A673 (cell line): ENCODE measurements at regions not wholly inside any gene's neighbourhood (a gene's known extent, or its start where the extent isn't known, plus 50 kb on each side); places are given as distances from the start of the nearest gene placed in this dataset.

Experiments
- BruUV-seq: library from RNA; stranded (reverse); fragments of 400-500 nt; replicated peaks from 2 replicates; lab custom pipeline; 2021; lab: Mats Ljungman, UMichigan
- CTCF ChIA-PET: fragments of 300-600 bp; sonication (Branson Sonifier 250); formaldehyde crosslinking; loops from one replicate; lab custom pipeline; 2022; ENCODE audit warnings: antibody characterized with exemption; lab: Charles Lee
- POLR2A ChIA-PET: fragments of 300-600 bp; sonication (Branson Sonifier 250); formaldehyde crosslinking; loops from one replicate; lab custom pipeline; 2022; ENCODE audit warnings: antibody characterized with exemption; ENCODE audit not compliant: low non-redundant PET; lab: Charles Lee
- DNase-seq: peaks from one replicate; pipeline ENCODE4 v3.0.0-alpha.2; 2015; ENCODE audit warnings: low spot score
- H3K27ac ChIP-seq: fragments of 200-600 bp; sonication (generic); 2 replicates; pipeline ENCODE4 v1.5.1; 2016; ENCODE audit warnings: mixed run types, low read depth, mild to moderate bottlenecking, mixed read lengths, antibody characterized with exemption, low read length; ENCODE audit not compliant: poor library complexity, severe bottlenecking
- H3K27me3 ChIP-seq: fragments of 200-600 bp; sonication (generic); replicated peaks from 2 replicates; pipeline ENCODE4 v1.6.1; 2017; ENCODE audit warnings: mixed run types, low read depth, mild to moderate bottlenecking, mixed read lengths, antibody characterized with exemption, low read length; ENCODE audit not compliant: insufficient read depth, poor library complexity
- H3K36me3 ChIP-seq: fragments of 200-600 bp; sonication (generic); 2 replicates; pipeline ENCODE4 v1.6.1; 2016; ENCODE audit warnings: mixed run types, mild to moderate bottlenecking, mixed read lengths, antibody characterized with exemption, low read length; ENCODE audit not compliant: insufficient read depth, poor library complexity, severe bottlenecking
- H3K4me1 ChIP-seq: fragments of 200-600 bp; sonication (generic); 2 replicates; pipeline ENCODE4 v1.6.1; 2017; ENCODE audit warnings: mixed run types, mild to moderate bottlenecking, mixed read lengths, antibody characterized with exemption, low read length; ENCODE audit not compliant: insufficient read depth, poor library complexity, severe bottlenecking
- H3K4me3 ChIP-seq: fragments of 200-600 bp; sonication (generic); 2 replicates; pipeline ENCODE4 v1.5.1; 2016; ENCODE audit warnings: low read depth, mixed run types, mild to moderate bottlenecking, mixed read lengths, low read length; ENCODE audit not compliant: poor library complexity, severe bottlenecking
- H3K9me3 ChIP-seq: fragments of 200-600 bp; sonication (generic); 2 replicates; pipeline ENCODE4 v1.6.1; 2016; ENCODE audit warnings: mixed run types, low read depth, mild to moderate bottlenecking, mixed read lengths, antibody characterized with exemption, low read length; ENCODE audit not compliant: poor library complexity, severe bottlenecking
- CTCF ChIP-seq: fragments of 300-800, 200-600 bp; sonication (generic); conservative IDR thresholded peaks from 2 replicates; pipeline ENCODE4 v1.5.1; 2017; ENCODE audit warnings: low read depth, mild to moderate bottlenecking, antibody characterized with exemption, low read length, moderate library complexity, mixed read lengths
- EZH2 ChIP-seq: fragments of 200-600 bp; sonication (generic); IDR thresholded peaks from 2 replicates; pipeline ENCODE4 v1.6.1; 2017; ENCODE audit warnings: borderline replicate concordance, low read depth, mild to moderate bottlenecking, mixed read lengths, antibody characterized with exemption, low read length; ENCODE audit not compliant: poor library complexity, severe bottlenecking
- intact Hi-C: fragments of 100-400 bp; cut with micrococcal nuclease; formaldehyde crosslinking; loops from one replicate; pipeline ENCODE4 v1.10.0; 2022; ENCODE audit not compliant: unreplicated experiment

- BruUV-seq: no TSS peak
- Histone ChIP-seq H3K27me3 (no peaks in the 10 kb centered on the region), H3K4me1 (no peaks in the 10 kb centered on the region), H3K4me3 (no peak overlapping the region), H3K36me3 (no peaks in the 10 kb centered on the region), H3K9me3 (no peaks in the 10 kb centered on the region), H3K27ac (no peak overlapping the region)
- CTCF ChIA-PET: interaction anchor here (1.3 to 1.9 kb wide), 2 partner anchors 32 to 114 kb away, joined by 4 to 14 read pairs; no protein-coding TSS in a partner anchor
- peak; percentile 82 for DNase-seq
- peak; percentile 89 for TF ChIP-seq CTCF
- TF ChIP-seq EZH2: no peak
- intact Hi-C loops: loop anchor here (1.0 to 2.0 kb wide), 2 partner anchors 114 to 599 kb away; no protein-coding TSS in a partner anchor
- POLR2A ChIA-PET: no interaction called here
These were observed 61.4 kb upstream of the GPR158 start for GRCh38 chr10:25113191-25114035.

GRCh38 chr10:25114036-25114411, 60.8 kb upstream of the GPR158 start:
- Histone ChIP-seq H3K27me3 (no peaks in the 10 kb centered on the region), H3K4me1 (no peaks in the 10 kb centered on the region), H3K9me3 (no peaks in the 10 kb centered on the region), H3K4me3 (no peak overlapping the region), H3K27ac (no peak overlapping the region), H3K36me3 (no peaks in the 10 kb centered on the region)
- TF ChIP-seq CTCF (no peak), EZH2 (no peak)
- ChIA-PET CTCF (interaction anchor here (1.9 kb wide), 1 partner anchor 113 kb away, joined by 14 read pairs; no protein-coding TSS in a partner anchor), POLR2A (no interaction called here)
- no peak for DNase-seq
- BruUV-seq: no TSS peak
- intact Hi-C loops: no loop called here

GRCh38 chr10:25117757-25118156, 57.0 kb upstream of the GPR158 start:
- ChIA-PET POLR2A (no interaction called here), CTCF (no interaction called here)
- H3K36me3 ChIP-seq: no peaks in the 10 kb centered on the region
- H3K4me1 ChIP-seq: no peaks in the 10 kb centered on the region
- no peaks in the 10 kb centered on the region for H3K9me3 ChIP-seq
- no peak overlapping the region for H3K27ac ChIP-seq
- intact Hi-C loops: no loop called here
- no peak overlapping the region for H3K4me3 ChIP-seq
- no TSS peak for BruUV-seq
- no peak for TF ChIP-seq EZH2
- no peak for TF ChIP-seq CTCF
- peaks cover 3% of the 10 kb centered on the region for H3K27me3 ChIP-seq
- no peak for DNase-seq
